HG02642 (cell line): ENCODE measurements at regions not wholly inside any gene's neighbourhood (a gene's known extent, or its start where the extent isn't known, plus 50 kb on each side); places are given as distances from the start of the nearest gene placed in this dataset.
A peak's percentile ranks its signal among the peaks of the same experiment; 100 is the strongest.

ENCODE experiments used
- ATAC-seq: cut with Tn5 transposase; IDR thresholded peaks from one replicate; pipeline ENCODE4 v1.9.1; 2021; ENCODE audit warnings: mild to moderate bottlenecking; ENCODE audit not compliant: unreplicated experiment, poor library complexity

GRCh38 chr2:199707593-199708185 is 143.3 kb downstream of the FTCDNL1 start:
- no peak for ATAC-seq

- no peak for ATAC-seq
These were observed 145.5 kb downstream of the FTCDNL1 start for GRCh38 chr2:199705538-199705937.

- ATAC-seq = no peak
These were observed 146.4 kb downstream of the FTCDNL1 start for GRCh38 chr2:199704358-199705238.

GRCh38 chr2:199703199-199703598 is 147.8 kb downstream of the FTCDNL1 start:
- no peak for ATAC-seq

- ATAC-seq = no peak
These were observed 153.5 kb downstream of the FTCDNL1 start for GRCh38 chr2:199697469-199697868.

- no peak for ATAC-seq
These were observed 154.9 kb downstream of the FTCDNL1 start for GRCh38 chr2:199696048-199696447.

GRCh38 chr2:199693861-199694260 is 157.1 kb downstream of the FTCDNL1 start:
- no peak for ATAC-seq

GRCh38 chr2:199692489-199692888 is 158.5 kb downstream of the FTCDNL1 start:
- ATAC-seq = no peak

GRCh38 chr2:199690225-199690624 is 160.8 kb downstream of the FTCDNL1 start:
- ATAC-seq = no peak

- ATAC-seq = no peak
These were observed 165.3 kb downstream of the FTCDNL1 start for GRCh38 chr2:199685669-199686068.

GRCh38 chr2:199684832-199685231 is 166.2 kb downstream of the FTCDNL1 start:
- no peak for ATAC-seq

- ATAC-seq = no peak
These were observed 166.8 kb downstream of the FTCDNL1 start for GRCh38 chr2:199684168-199684567.

- no peak for ATAC-seq
These were observed 169.0 kb downstream of the FTCDNL1 start for GRCh38 chr2:199682001-199682400.

GRCh38 chr2:199680482-199680881 is 170.5 kb downstream of the FTCDNL1 start:
- no peak for ATAC-seq

GRCh38 chr2:199679883-199680282 is 171.1 kb downstream of the FTCDNL1 start:
- no peak for ATAC-seq

- ATAC-seq = no peak
These were observed 173.1 kb downstream of the FTCDNL1 start for GRCh38 chr2:199677881-199678280.

GRCh38 chr2:199668645-199669044 is 182.3 kb downstream of the FTCDNL1 start:
- ATAC-seq = no peak

GRCh38 chr2:199663157-199663556 is 187.8 kb downstream of the FTCDNL1 start:
- ATAC-seq = no peak

- no peak for ATAC-seq
These were observed 188.7 kb downstream of the FTCDNL1 start for GRCh38 chr2:199662255-199662654.

- no peak for ATAC-seq
These were observed 190.8 kb downstream of the FTCDNL1 start for GRCh38 chr2:199660167-199660566.

- no peak for ATAC-seq
These were observed 191.8 kb downstream of the FTCDNL1 start for GRCh38 chr2:199659207-199659606.

- peak; percentile 96 for ATAC-seq
These were observed 188.7 kb upstream of the SATB2 start for GRCh38 chr2:199646439-199646838.
